CD4-positive, alpha-beta T cell (primary cell): ENCODE measurements at regions not wholly inside any gene's neighbourhood (a gene's known extent, or its start where the extent isn't known, plus 50 kb on each side); places are given as distances from the start of the nearest gene placed in this dataset.

Experiments used
- ATAC-seq: fragments of 200-7000 bp; cut with Tn5 transposase; one replicate; pipeline ENCODE4 v1.10.0; 2022; ENCODE audit warnings: mild to moderate bottlenecking; ENCODE audit not compliant: poor library complexity
- CTCF ChIA-PET: fragments of 350-600 bp; sonication (Branson Sonifier 250); formaldehyde crosslinking; loops from one replicate; lab custom pipeline; 2021; ENCODE audit warnings: antibody characterized with exemption, inconsistent platforms; lab: Charles Lee
- POLR2A ChIA-PET: fragments of 350-600 bp; sonication (Branson Sonifier 250); formaldehyde crosslinking; loops from one replicate; lab custom pipeline; 2021; ENCODE audit warnings: antibody characterized with exemption, inconsistent platforms; lab: Charles Lee
- DNase-seq, 14 experiments: peaks; one replicate each; pipeline ENCODE4 v3.0.0-alpha.2; 2013 to 2020; ENCODE audit warnings: mixed read lengths in 2 of 14
- H3K27ac ChIP-seq, 2 donors: one replicate each; pipeline versions ENCODE4 v1.5.1 to v1.7.0; 2013; ENCODE audit warnings: low read length in 2 of 2, low read depth in 1 of 2, mild to moderate bottlenecking in 1 of 2
- H3K27me3 ChIP-seq, 2 experiments: 1 replicate in 1 of 2; 2 replicates in 1 of 2; pipeline versions ENCODE4 v1.6.1 to v1.7.0; 2013; ENCODE audit warnings: low read length in 2 of 2, control low read depth in 1 of 2, mild to moderate bottlenecking in 1 of 2, moderate library complexity in 1 of 2; ENCODE audit not compliant: insufficient read depth in 2 of 2, control insufficient read depth in 1 of 2
- H3K36me3 ChIP-seq: one replicate; pipeline ENCODE4 v1.6.1; 2013; ENCODE audit warnings: low read length, control low read depth; ENCODE audit not compliant: insufficient read depth
- H3K4me1 ChIP-seq: one replicate; pipeline ENCODE4 v1.6.1; 2013; ENCODE audit warnings: low read length, control low read depth; ENCODE audit not compliant: insufficient read depth
- H3K4me3 ChIP-seq: one replicate; pipeline ENCODE4 v1.5.1; 2013; ENCODE audit warnings: mild to moderate bottlenecking, low read length, moderate library complexity
- H3K9me3 ChIP-seq, 2 experiments: 1 replicate in 1 of 2; 2 replicates in 1 of 2; pipeline versions ENCODE4 v1.6.1 to v1.7.0; 2013; ENCODE audit warnings: low read length in 2 of 2, mild to moderate bottlenecking in 2 of 2, control low read depth in 1 of 2, moderate library complexity in 1 of 2; ENCODE audit not compliant: control insufficient read depth in 1 of 2, insufficient read depth in 1 of 2
- H3K27ac Mint-ChIP-seq: one replicate; pipeline ENCODE4 v1.8.0; 2020; ENCODE audit warnings: mixed read lengths
- H3K27me3 Mint-ChIP-seq: one replicate; pipeline ENCODE4 v1.8.0; 2021; ENCODE audit warnings: mixed read lengths
- H3K36me3 Mint-ChIP-seq: one replicate; pipeline ENCODE4 v1.8.0; 2021; ENCODE audit warnings: low read depth, mixed read lengths
- H3K4me1 Mint-ChIP-seq: one replicate; pipeline ENCODE4 v1.8.0; 2021; ENCODE audit warnings: low read depth, mixed read lengths
- H3K4me3 Mint-ChIP-seq: one replicate; pipeline ENCODE4 v1.8.0; 2020; ENCODE audit warnings: mild to moderate bottlenecking, mixed read lengths
- H3K9me3 Mint-ChIP-seq: one replicate; pipeline ENCODE4 v1.8.0; 2020; ENCODE audit warnings: mixed read lengths
- intact Hi-C, 2 experiments: fragments of 100-400 bp; cut with DNase I in 1 of 2; cut with micrococcal nuclease in 1 of 2; formaldehyde crosslinking; loops; one replicate each; pipeline versions ENCODE4 v1.15.1 to v1.9.0; 2023 to 2025; cut with DNase I, micrococcal nuclease
- TF ChIP-seq, protein P1 (sequence below): fragments of 200-600 bp; IDR thresholded peaks from one replicate; pipeline ENCODE4 v1.8.0; 2022; ENCODE audit warnings: antibody characterized with exemption, mild to moderate bottlenecking

DNA sequence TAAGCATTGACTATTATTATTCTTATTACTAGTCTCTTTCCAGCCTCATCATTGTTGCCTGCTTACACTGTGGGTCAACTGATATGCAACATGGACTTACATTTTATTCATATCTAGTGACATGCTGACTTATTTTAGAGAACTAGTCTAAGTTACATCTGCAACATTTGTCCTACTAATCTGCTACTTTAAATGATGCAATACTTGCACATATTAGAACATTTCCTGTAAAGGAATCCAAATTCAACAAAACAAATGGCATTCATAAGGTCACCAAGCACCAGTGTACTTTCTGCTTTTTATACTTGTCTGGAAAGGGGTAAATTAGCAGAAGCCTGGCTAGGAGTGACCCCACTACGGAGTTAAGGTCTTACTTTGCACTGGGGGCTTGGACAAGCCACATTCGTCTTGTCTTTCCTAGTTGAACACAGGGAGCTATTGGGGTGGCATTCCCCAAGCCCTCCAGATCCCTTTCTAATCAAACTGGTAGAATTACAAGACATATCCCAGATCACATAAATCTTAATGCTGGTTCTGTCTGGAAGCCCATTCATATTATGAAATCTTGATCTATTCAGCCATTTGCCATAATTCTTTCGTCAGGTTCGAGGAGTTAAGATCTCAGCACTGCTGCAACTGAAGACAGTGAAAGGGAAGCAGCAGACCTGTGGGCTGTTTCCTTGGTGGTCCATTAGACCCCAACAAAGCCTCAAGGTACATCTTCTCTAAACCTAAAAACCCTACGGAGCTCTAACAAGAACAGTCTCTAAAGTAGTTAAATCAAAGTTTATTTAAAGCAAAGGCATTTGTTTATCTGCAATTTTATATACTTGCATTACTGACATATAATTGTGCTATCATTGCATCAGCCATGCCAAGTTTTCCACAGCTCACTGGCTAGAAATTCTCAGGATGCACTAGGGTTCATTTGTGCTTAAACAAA lies 49.9 kb upstream of the RTN4 start:
- ChIA-PET POLR2A (interaction anchor here (0.9 kb wide), 1 partner anchor 50 kb away, joined by 3 read pairs; the partner anchor contains the start of gene RTN4), CTCF (no interaction called here)
- no peaks in the 10 kb centered on the region for H3K36me3 ChIP-seq
- no peaks in the 10 kb centered on the region for H3K27me3 ChIP-seq
- no peaks in the 10 kb centered on the region for H3K9me3 Mint-ChIP-seq
- no peaks in the 10 kb centered on the region for H3K4me1 Mint-ChIP-seq
- ATAC-seq (no peak), DNase-seq (no peak)
- no peak overlapping the region for H3K4me3 Mint-ChIP-seq
- H3K36me3 Mint-ChIP-seq = no peaks in the 10 kb centered on the region
- no peaks in the 10 kb centered on the region for H3K4me1 ChIP-seq
- no peak overlapping the region for H3K4me3 ChIP-seq
- H3K27me3 Mint-ChIP-seq = no peaks in the 10 kb centered on the region
- H3K27ac ChIP-seq = no peak overlapping the region
- intact Hi-C loops = no loop called here
- H3K9me3 ChIP-seq = no peaks in the 10 kb centered on the region
- TF ChIP-seq, protein P1, sequence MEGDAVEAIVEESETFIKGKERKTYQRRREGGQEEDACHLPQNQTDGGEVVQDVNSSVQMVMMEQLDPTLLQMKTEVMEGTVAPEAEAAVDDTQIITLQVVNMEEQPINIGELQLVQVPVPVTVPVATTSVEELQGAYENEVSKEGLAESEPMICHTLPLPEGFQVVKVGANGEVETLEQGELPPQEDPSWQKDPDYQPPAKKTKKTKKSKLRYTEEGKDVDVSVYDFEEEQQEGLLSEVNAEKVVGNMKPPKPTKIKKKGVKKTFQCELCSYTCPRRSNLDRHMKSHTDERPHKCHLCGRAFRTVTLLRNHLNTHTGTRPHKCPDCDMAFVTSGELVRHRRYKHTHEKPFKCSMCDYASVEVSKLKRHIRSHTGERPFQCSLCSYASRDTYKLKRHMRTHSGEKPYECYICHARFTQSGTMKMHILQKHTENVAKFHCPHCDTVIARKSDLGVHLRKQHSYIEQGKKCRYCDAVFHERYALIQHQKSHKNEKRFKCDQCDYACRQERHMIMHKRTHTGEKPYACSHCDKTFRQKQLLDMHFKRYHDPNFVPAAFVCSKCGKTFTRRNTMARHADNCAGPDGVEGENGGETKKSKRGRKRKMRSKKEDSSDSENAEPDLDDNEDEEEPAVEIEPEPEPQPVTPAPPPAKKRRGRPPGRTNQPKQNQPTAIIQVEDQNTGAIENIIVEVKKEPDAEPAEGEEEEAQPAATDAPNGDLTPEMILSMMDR = no peak
- no peak overlapping the region for H3K27ac Mint-ChIP-seq
